ENCODE measurements at regions not wholly inside any gene's neighbourhood (a gene's known extent, or its start where the extent isn't known, plus 50 kb on each side); places are given as distances from the start of the nearest gene placed in this dataset.

- Histone ChIP-seq H3K4me2 (ENCODE audit: insufficient read depth, low read length) (no peak overlapping the region), H3K4me1 (replicated peaks in 1 of 2; ENCODE audit: control insufficient read depth in 2 of 2, insufficient read depth in 2 of 2, low read length in 2 of 2) (no peaks in the 10 kb centered on the region), H3K27ac (ENCODE audit: extremely low read depth, low read depth, low read length) (no peak overlapping the region), H3K27me3 (ENCODE audit: control insufficient read depth in 2 of 2, insufficient read depth in 2 of 2, low read length in 2 of 2) (no peaks in the 10 kb centered on the region), H3K36me3 (ENCODE audit: control insufficient read depth, insufficient read depth, low read length) (no peaks in the 10 kb centered on the region), H2AFZ (ENCODE audit: low read depth, low read length) (no peak overlapping the region), H3K9me3 (replicated peaks; ENCODE audit: control insufficient read depth, insufficient read depth, low read depth, low read length) (no peaks in the 10 kb centered on the region; the same call in 1 of the 2 replicates), H3K9ac (ENCODE audit: insufficient read depth in 1 of 2, low read depth in 2 of 2, low read length in 2 of 2) (no peak overlapping the region), H3K9me1 (ENCODE audit: control insufficient read depth, insufficient read depth, low read length) (no peaks in the 10 kb centered on the region), H4K20me1 (replicated peaks; ENCODE audit: control insufficient read depth, insufficient read depth, low read length) (no peaks in the 10 kb centered on the region), H3K4me3 (no peak overlapping the region), H3K79me2 (ENCODE audit: control insufficient read depth, insufficient read depth, low read length) (no peaks in the 10 kb centered on the region)
- TF ChIP-seq ZNF586 (CRISPR knock-in tag; conservative IDR thresholded peaks at IDR 0.05) (no peak), ZNF830 (CRISPR knock-in tag; IDR thresholded peaks at IDR 0.05) (no peak), MCM3 (IDR thresholded peaks at IDR 0.05) (no peak), MEIS2 (IDR thresholded peaks at IDR 0.05; ENCODE audit: partially characterized antibody) (no peak), ZNF384 (IDR thresholded peaks at IDR 0.05; ENCODE audit: low read depth, low read length) (no peak), PHB (CRISPR knock-in tag; IDR thresholded peaks at IDR 0.05) (no peak), HDAC3 (IDR thresholded peaks at IDR 0.05; ENCODE audit: borderline replicate concordance, partially characterized antibody) (no peak), MTA3 (IDR thresholded peaks at IDR 0.05; ENCODE audit: borderline replicate concordance) (no peak), MBD1 (CRISPR knock-in tag; IDR thresholded peaks at IDR 0.05) (no peak), MCM2 (IDR thresholded peaks at IDR 0.05; ENCODE audit: low read depth) (no peak), FOXK1 (CRISPR knock-in tag; IDR thresholded peaks at IDR 0.05; ENCODE audit: borderline replicate concordance) (no peak), ATF1 (CRISPR knock-in tag; IDR thresholded peaks at IDR 0.05) (no peak), ATF1 (tag; IDR thresholded peaks at IDR 0.05) (no peak)
- BruUV-seq (replicated peaks): no TSS peak
- FAIRE-seq (no peak), DNase-seq (ENCODE audit: extremely low read depth in 1 of 4, low spot score in 3 of 4) (no peak), ATAC-seq (no peak)
- intact Hi-C loops (cut with micrococcal nuclease): no loop called here
- ChIA-PET CTCF (ENCODE audit: low intra/inter-chr PET ratio) (no interaction called here), POLR2A (no interaction called here)
- 4% methylated on average over 2 of the region's 2 CpGs for WGBS (ENCODE audit: insufficient coverage, low coverage, missing lambda C conversion rate)
- in situ Hi-C loops (cut with MboI): no loop called here
These were observed 189.9 kb upstream of the DCC start for GRCh38 chr18:52150050-52150449.

Measured in K562 (cell line).